OCI-LY7 (cell line): ENCODE measurements at regions not wholly inside any gene's neighbourhood (a gene's known extent, or its start where the extent isn't known, plus 50 kb on each side); places are given as distances from the start of the nearest gene placed in this dataset.

Experiments used
- BruUV-seq: library from RNA; stranded (reverse); fragments of 400-500 nt; replicated peaks from 2 replicates; lab custom pipeline; 2021; lab: Mats Ljungman, UMichigan
- CTCF ChIA-PET: fragments of 300-600 bp; sonication (Branson Sonifier 250); formaldehyde crosslinking; loops from one replicate; lab custom pipeline; 2022; ENCODE audit warnings: antibody characterized with exemption; ENCODE audit not compliant: unreplicated experiment; lab: Charles Lee
- POLR2A ChIA-PET: fragments of 300-600 bp; sonication (Branson Sonifier 250); formaldehyde crosslinking; loops from one replicate; lab custom pipeline; 2022; ENCODE audit warnings: antibody characterized with exemption; lab: Charles Lee
- DNase-seq: peaks from one replicate; pipeline ENCODE4 v3.0.0-alpha.2; 2015; ENCODE audit warnings: low spot score
- H2AFZ ChIP-seq: fragments of 200-600 bp; sonication (generic), shearing (Covaris generic); 2 replicates; pipeline ENCODE4 v1.6.1; 2014; ENCODE audit warnings: mild to moderate bottlenecking, antibody characterized with exemption, low read length, moderate library complexity
- H3K27ac ChIP-seq: fragments of 200-600 bp; sonication (generic); 2 replicates; pipeline ENCODE4 v1.5.1; 2014; ENCODE audit warnings: mixed run types, low read depth, mild to moderate bottlenecking, moderate library complexity, low read length, inconsistent platforms; ENCODE audit not compliant: poor library complexity, severe bottlenecking
- H3K36me3 ChIP-seq: fragments of 200-600 bp; sonication (generic); 2 replicates; pipeline ENCODE4 v1.6.1; 2014; ENCODE audit warnings: mild to moderate bottlenecking, antibody characterized with exemption, low read length, moderate library complexity, mixed read lengths; ENCODE audit not compliant: insufficient read depth
- H3K4me1 ChIP-seq: fragments of 200-600 bp; sonication (generic); 2 replicates; pipeline ENCODE4 v1.5.1; 2014; ENCODE audit warnings: mild to moderate bottlenecking, low read length; ENCODE audit not compliant: insufficient read depth, poor library complexity, severe bottlenecking
- H3K4me2 ChIP-seq: fragments of 200-600 bp; sonication (generic); 2 replicates; pipeline ENCODE4 v1.6.1; 2014; ENCODE audit warnings: mild to moderate bottlenecking, low read length
- H3K4me3 ChIP-seq: fragments of 200-600 bp; sonication (generic); 2 replicates; pipeline ENCODE4 v1.5.1; 2014; ENCODE audit warnings: mild to moderate bottlenecking, low read depth, low read length; ENCODE audit not compliant: poor library complexity, severe bottlenecking
- H3K79me2 ChIP-seq: fragments of 200-600 bp; sonication (generic); 2 replicates; pipeline ENCODE4 v1.6.1; 2016; ENCODE audit warnings: low read depth, mild to moderate bottlenecking, low read length, moderate library complexity, mixed read lengths; ENCODE audit not compliant: insufficient read depth
- H3K9me2 ChIP-seq: fragments of 200-600 bp; sonication (generic); 2 replicates; pipeline ENCODE4 v1.6.1; 2016; ENCODE audit warnings: mild to moderate bottlenecking, low read length, mixed read lengths; ENCODE audit not compliant: insufficient read depth
- H3K9me3 ChIP-seq: fragments of 200-600 bp; sonication (generic); 2 replicates; pipeline ENCODE4 v1.6.1; 2014; ENCODE audit warnings: mild to moderate bottlenecking, mixed run types, low read length, mixed read lengths
- H4K20me1 ChIP-seq: fragments of 200-600 bp; sonication (generic); 2 replicates; pipeline ENCODE4 v1.6.1; 2014; ENCODE audit warnings: mild to moderate bottlenecking, antibody characterized with exemption, low read length, moderate library complexity, mixed read lengths; ENCODE audit not compliant: insufficient read depth
- CTCF ChIP-seq: fragments of 200-600 bp; sonication (generic); conservative IDR thresholded peaks from 2 replicates; pipeline ENCODE4 v1.5.1; 2014; ENCODE audit warnings: mild to moderate bottlenecking, antibody characterized with exemption, low read length, moderate library complexity, mixed read lengths
- EZH2phosphoT487 ChIP-seq: fragments of 200-600 bp; sonication (generic); IDR thresholded peaks from 2 replicates; pipeline ENCODE4 v1.6.1; 2018; ENCODE audit warnings: low read depth, borderline replicate concordance, mild to moderate bottlenecking, mixed run types, antibody characterized with exemption, low read length, moderate library complexity, mixed read lengths
- intact Hi-C: fragments of 100-400 bp; cut with micrococcal nuclease; formaldehyde crosslinking; loops from one replicate; pipeline ENCODE4 v1.10.0; 2022; ENCODE audit not compliant: unreplicated experiment

DNA sequence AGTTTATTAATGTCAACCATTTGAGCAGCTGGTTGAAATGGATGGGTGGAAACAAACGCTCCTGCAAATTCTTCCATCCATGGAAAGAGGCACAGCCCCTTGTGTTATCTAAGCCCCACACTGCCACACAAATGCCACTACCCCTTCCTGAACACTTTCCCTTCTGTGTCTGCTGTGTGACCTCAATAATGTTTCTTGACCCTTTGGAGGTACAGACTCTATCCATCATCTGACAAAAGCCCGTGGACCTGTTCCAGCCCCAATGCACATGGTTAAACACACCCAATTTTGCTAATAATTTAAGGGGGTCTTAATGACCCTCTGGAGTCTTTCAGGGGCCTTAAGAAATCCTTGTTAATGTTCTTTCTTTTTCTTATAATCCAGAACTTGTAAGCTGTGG is 482.2 kb upstream of the CFAP20DC start:
- Histone ChIP-seq H3K4me2 (no peak overlapping the region), H3K9me2 (no peaks in the 10 kb centered on the region), H4K20me1 (no peaks in the 10 kb centered on the region), H3K4me1 (no peaks in the 10 kb centered on the region), H3K4me3 (no peak overlapping the region), H3K27ac (no peak overlapping the region), H2AFZ (no peak overlapping the region), H3K36me3 (no peaks in the 10 kb centered on the region), H3K79me2 (no peaks in the 10 kb centered on the region), H3K9me3 (no peaks in the 10 kb centered on the region)
- POLR2A ChIA-PET = no interaction called here
- CTCF ChIA-PET = no interaction called here
- intact Hi-C loops = no loop called here
- no peak for TF ChIP-seq CTCF
- TF ChIP-seq EZH2phosphoT487 = no peak
- DNase-seq = no peak
- BruUV-seq = no TSS peak

GRCh38 chr3:59531066-59531745 is 481.4 kb upstream of the CFAP20DC start:
- no peaks in the 10 kb centered on the region for H3K9me2 ChIP-seq
- H3K79me2 ChIP-seq = no peaks in the 10 kb centered on the region
- POLR2A ChIA-PET = interaction anchor here (1.2 kb wide), 1 partner anchor 13 kb away, joined by 4 read pairs; no protein-coding TSS in a partner anchor
- no peak overlapping the region for H3K4me2 ChIP-seq
- H3K9me3 ChIP-seq = no peaks in the 10 kb centered on the region
- H3K4me1 ChIP-seq = no peaks in the 10 kb centered on the region
- no peaks in the 10 kb centered on the region for H4K20me1 ChIP-seq
- intact Hi-C loops = no loop called here
- H3K4me3 ChIP-seq = no peak overlapping the region
- H3K36me3 ChIP-seq = no peaks in the 10 kb centered on the region
- no peak overlapping the region for H3K27ac ChIP-seq
- no peak for DNase-seq
- CTCF ChIA-PET = no interaction called here
- no TSS peak for BruUV-seq
- H2AFZ ChIP-seq = no peak overlapping the region
- TF ChIP-seq CTCF = no peak
- no peak for TF ChIP-seq EZH2phosphoT487

DNA sequence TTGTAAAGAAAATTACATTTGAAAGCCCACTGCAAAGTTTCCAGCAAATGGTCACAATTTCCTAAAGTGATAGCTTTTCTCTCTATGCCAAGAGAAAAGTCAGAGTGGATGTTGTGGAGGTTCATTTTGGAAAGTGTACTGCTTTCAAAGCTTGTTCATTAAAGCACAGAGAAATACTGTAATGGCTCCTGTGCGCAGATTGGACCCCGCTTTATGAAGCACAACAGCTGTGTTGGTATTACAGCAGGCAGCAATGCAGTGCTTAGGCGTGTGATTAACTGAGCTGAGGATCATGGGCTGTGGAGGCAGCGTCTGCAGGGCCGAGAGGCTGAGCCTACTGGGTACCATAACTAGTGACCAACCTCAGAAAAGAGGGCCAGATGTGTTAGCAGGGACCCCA is 478.4 kb upstream of the CFAP20DC start:
- POLR2A ChIA-PET = interaction anchor here (0.6 kb wide), 1 partner anchor 16 kb away, joined by 3 read pairs; no protein-coding TSS in a partner anchor
- no peaks in the 10 kb centered on the region for H3K9me2 ChIP-seq
- CTCF ChIA-PET = no interaction called here

More for the DNA sequence above, 478.4 kb upstream of the CFAP20DC start:
- Histone ChIP-seq H3K4me2 (no peak overlapping the region), H3K4me1 (no peaks in the 10 kb centered on the region), H3K79me2 (no peaks in the 10 kb centered on the region), H3K4me3 (no peak overlapping the region), H3K9me3 (no peaks in the 10 kb centered on the region), H4K20me1 (no peaks in the 10 kb centered on the region), H2AFZ (no peak overlapping the region), H3K36me3 (no peaks in the 10 kb centered on the region), H3K27ac (no peak overlapping the region)
- TF ChIP-seq EZH2phosphoT487 (no peak), CTCF (no peak)
- no peak for DNase-seq
- no TSS peak for BruUV-seq
- intact Hi-C loops = no loop called here
